Endothelial cell of umbilical vein (primary cell): ENCODE measurements at regions not wholly inside any gene's neighbourhood (a gene's known extent, or its start where the extent isn't known, plus 50 kb on each side); places are given as distances from the start of the nearest gene placed in this dataset.

ENCODE experiments used
- POLR2AphosphoS5 ChIP-seq: IDR thresholded peaks from 2 replicates; pipeline ENCODE4 v1.6.1; 2012; ENCODE audit warnings: low read depth, mild to moderate bottlenecking, control low read depth, low read length, moderate library complexity; ENCODE audit not compliant: insufficient read depth
- TF ChIP-seq, protein P1 (sequence below), 2 donors: IDR thresholded peaks; 1 replicate in 1 of 2; 2 replicates in 1 of 2; pipeline ENCODE4 v1.5.1; 2011; ENCODE audit warnings: low read length in 2 of 2, mild to moderate bottlenecking in 2 of 2, moderate library complexity in 2 of 2, control low read depth in 1 of 2, inconsistent platforms in 1 of 2, low read depth in 1 of 2; ENCODE audit not compliant: insufficient read depth in 1 of 2; ENCODE audit errors: extremely low read depth in 1 of 2

DNA sequence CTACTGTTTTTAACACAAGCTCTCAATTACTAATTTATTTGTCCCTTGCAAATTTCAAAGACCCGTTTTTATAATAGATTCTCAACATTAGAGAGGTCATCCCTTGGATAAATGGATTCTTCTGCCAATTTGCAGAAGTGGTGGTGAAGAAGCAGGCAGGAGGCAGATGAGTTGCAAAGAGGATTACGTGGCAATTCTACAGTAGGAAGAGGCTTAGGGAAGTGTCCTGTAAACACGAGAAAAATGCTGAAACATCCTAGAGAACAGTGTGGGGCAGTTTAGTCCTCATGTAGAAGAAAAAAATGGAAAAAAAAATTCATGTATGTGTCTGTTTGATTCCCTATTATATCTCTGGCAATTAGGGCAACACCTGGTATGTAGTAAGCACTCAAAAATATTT is 87.6 kb downstream of the BMP2 start:
- TF ChIP-seq, protein P1, sequence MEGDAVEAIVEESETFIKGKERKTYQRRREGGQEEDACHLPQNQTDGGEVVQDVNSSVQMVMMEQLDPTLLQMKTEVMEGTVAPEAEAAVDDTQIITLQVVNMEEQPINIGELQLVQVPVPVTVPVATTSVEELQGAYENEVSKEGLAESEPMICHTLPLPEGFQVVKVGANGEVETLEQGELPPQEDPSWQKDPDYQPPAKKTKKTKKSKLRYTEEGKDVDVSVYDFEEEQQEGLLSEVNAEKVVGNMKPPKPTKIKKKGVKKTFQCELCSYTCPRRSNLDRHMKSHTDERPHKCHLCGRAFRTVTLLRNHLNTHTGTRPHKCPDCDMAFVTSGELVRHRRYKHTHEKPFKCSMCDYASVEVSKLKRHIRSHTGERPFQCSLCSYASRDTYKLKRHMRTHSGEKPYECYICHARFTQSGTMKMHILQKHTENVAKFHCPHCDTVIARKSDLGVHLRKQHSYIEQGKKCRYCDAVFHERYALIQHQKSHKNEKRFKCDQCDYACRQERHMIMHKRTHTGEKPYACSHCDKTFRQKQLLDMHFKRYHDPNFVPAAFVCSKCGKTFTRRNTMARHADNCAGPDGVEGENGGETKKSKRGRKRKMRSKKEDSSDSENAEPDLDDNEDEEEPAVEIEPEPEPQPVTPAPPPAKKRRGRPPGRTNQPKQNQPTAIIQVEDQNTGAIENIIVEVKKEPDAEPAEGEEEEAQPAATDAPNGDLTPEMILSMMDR (IDR thresholded peaks at IDR 0.05; ENCODE audit: extremely low read depth in 1 of 2, insufficient read depth in 1 of 2, low read depth in 1 of 2, low read length in 2 of 2): no peak
- TF ChIP-seq POLR2AphosphoS5: no peak
